Transverse colon (tissue), 4 donors: ENCODE measurements at regions not wholly inside any gene's neighbourhood (a gene's known extent, or its start where the extent isn't known, plus 50 kb on each side); places are given as distances from the start of the nearest gene placed in this dataset.

ENCODE experiments used
- DNase-seq: peaks from one replicate; pipeline ENCODE4 v3.0.0-alpha.2; 2019
- H3K27ac ChIP-seq, 4 donors: fragments of 200-600 bp; sonication (generic); 2 replicates each; pipeline ENCODE4 v1.5.1; 2016 to 2018; ENCODE audit warnings: inconsistent platforms in 4 of 4
- H3K27me3 ChIP-seq: fragments of 200-600 bp; sonication (generic); 2 replicates; pipeline ENCODE4 v1.5.1; 2017; ENCODE audit warnings: inconsistent platforms
- H3K36me3 ChIP-seq, 4 donors: fragments of 200-600 bp; sonication (generic); 2 replicates each; pipeline ENCODE4 v1.5.1; 2017 to 2019; ENCODE audit warnings: inconsistent platforms in 4 of 4
- H3K4me1 ChIP-seq, 4 donors: fragments of 200-600 bp; sonication (generic); 2 replicates each; pipeline ENCODE4 v1.5.1; 2017 to 2020; ENCODE audit warnings: inconsistent platforms in 4 of 4
- H3K4me3 ChIP-seq, 4 donors: fragments of 200-600 bp; sonication (generic); 1 replicate in 1 of 4; 2 replicates in 3 of 4; pipeline versions ENCODE4 v1.5.1 to v1.6.1; 2017 to 2019; ENCODE audit warnings: inconsistent platforms in 4 of 4
- H3K9me3 ChIP-seq, 2 donors: fragments of 200-600 bp; sonication (generic); 2 replicates each; pipeline ENCODE4 v1.5.1; 2017 to 2019; ENCODE audit warnings: inconsistent platforms in 2 of 2
- EP300 ChIP-seq: sonication (generic); formaldehyde crosslinking; IDR thresholded peaks from one replicate; pipeline ENCODE4 v1.6.1; 2017; ENCODE audit warnings: antibody characterized with exemption, low read depth
- POLR2A ChIP-seq: fragments of 450-650 bp; IDR thresholded peaks from one replicate; pipeline ENCODE4 v1.6.1; 2016; ENCODE audit warnings: antibody characterized with exemption, mild to moderate bottlenecking, moderate library complexity
- POLR2AphosphoS5 ChIP-seq, 3 donors: sonication (generic); formaldehyde crosslinking; IDR thresholded peaks; one replicate each; pipeline ENCODE4 v1.6.1; 2016; ENCODE audit warnings: antibody characterized with exemption in 3 of 3
- WGBS, 2 donors: methylation state at CpG; one replicate each; pipeline ENCODE4 v1.1.5; 2018; ENCODE audit warnings: low coverage in 1 of 2; 5-methylcytosine and 5-hydroxymethylcytosine counted together
- in situ Hi-C, 4 donors: fragments of 200-750 bp; cut with MboI; loops; one replicate each; pipeline versions ENCODE4 v1.15.0 to v1.15.1; 2017; ENCODE audit warnings: low sequenced_read_pairs in 3 of 4, low pct_ligation_motif_present in 1 of 4, low pct_unique_long_range_greater_than_20kb in 1 of 4
- intact Hi-C: fragments of 100-400 bp; cut with DNase I; formaldehyde crosslinking; loops from one replicate; pipeline ENCODE4 v1.15.1; 2023; ENCODE audit warnings: low total_unique reads
- TF ChIP-seq, protein P1 (sequence below), 5 experiments: fragments of 200-600 bp in 3 of 5; fragments of 450-650 bp in 2 of 5; sonication (generic) in 3 of 5; IDR thresholded peaks; 1 replicate in 2 of 5; 2 replicates in 3 of 5; pipeline ENCODE4 v1.5.1; 2016 to 2017; ENCODE audit warnings: antibody characterized with exemption in 5 of 5, inconsistent platforms in 3 of 5, mild to moderate bottlenecking in 2 of 5, moderate library complexity in 1 of 5

DNA sequence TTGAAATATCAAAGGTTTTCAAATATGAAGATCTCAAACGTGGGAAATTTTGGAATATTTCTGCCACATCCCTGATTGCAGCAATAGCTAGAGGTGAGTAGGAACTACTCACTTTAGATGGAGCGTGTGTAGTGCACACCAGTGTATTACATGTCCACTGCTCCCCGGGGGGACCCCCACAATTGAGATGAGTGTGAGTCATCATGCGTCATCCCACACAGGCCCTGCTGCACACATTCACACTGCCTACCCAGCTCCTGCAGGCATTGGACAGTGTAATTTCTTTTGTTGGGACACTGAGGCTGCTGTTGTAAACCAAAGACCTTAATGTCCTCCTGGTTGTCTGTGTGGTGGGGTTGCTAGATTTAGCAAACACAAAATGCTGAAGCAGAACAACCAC, 280.0 kb downstream of the GAS1 start:
- H3K27ac ChIP-seq, result no peak overlapping the region
- 50 to 79% methylated on average over 1 to 4 of the region's 4 CpGs for WGBS, 2 donors
- TF ChIP-seq POLR2A, result no peak
- TF ChIP-seq POLR2AphosphoS5 (IDR thresholded peaks at IDR 0.05), result no peak
- no peak for TF ChIP-seq EP300
- TF ChIP-seq, protein P1, sequence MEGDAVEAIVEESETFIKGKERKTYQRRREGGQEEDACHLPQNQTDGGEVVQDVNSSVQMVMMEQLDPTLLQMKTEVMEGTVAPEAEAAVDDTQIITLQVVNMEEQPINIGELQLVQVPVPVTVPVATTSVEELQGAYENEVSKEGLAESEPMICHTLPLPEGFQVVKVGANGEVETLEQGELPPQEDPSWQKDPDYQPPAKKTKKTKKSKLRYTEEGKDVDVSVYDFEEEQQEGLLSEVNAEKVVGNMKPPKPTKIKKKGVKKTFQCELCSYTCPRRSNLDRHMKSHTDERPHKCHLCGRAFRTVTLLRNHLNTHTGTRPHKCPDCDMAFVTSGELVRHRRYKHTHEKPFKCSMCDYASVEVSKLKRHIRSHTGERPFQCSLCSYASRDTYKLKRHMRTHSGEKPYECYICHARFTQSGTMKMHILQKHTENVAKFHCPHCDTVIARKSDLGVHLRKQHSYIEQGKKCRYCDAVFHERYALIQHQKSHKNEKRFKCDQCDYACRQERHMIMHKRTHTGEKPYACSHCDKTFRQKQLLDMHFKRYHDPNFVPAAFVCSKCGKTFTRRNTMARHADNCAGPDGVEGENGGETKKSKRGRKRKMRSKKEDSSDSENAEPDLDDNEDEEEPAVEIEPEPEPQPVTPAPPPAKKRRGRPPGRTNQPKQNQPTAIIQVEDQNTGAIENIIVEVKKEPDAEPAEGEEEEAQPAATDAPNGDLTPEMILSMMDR (IDR thresholded peaks at IDR 0.05), result no peak

DNA sequence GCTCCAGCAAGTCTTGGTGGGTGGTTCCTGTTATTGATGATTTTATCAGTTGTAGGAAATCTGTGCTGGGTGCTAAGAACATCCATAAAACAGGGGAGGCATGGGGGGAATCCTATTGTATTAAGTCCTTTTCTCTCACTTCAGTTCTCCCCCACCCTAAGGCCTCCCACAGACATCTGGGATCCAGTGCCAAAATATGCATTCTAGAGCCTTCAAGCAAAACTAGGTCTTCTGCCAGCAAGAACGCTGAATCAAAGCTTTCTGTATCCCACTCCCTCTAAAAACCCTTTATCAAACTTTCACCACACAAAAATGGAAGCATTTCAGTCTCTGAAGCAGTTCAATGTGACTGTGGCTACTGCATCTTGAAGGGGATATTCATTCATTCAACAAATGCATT, 281.9 kb downstream of the GAS1 start:
- in situ Hi-C loops (no loop called here), intact Hi-C loops (no loop called here)
- 40 to 54% methylated on average over 1 of the region's 1 CpG for WGBS, 2 donors
- H3K36me3 ChIP-seq, result no peaks in the 10 kb centered on the region
- no peaks in the 10 kb centered on the region for H3K4me1 ChIP-seq
- no peak overlapping the region for H3K27ac ChIP-seq
- H3K27me3 ChIP-seq, result no peaks in the 10 kb centered on the region
- no peak for TF ChIP-seq POLR2AphosphoS5 (IDR thresholded peaks at IDR 0.05)
- no peak for TF ChIP-seq EP300
- TF ChIP-seq, protein P1 (IDR thresholded peaks at IDR 0.05), result no peak
- no peak for TF ChIP-seq POLR2A
- H3K9me3 ChIP-seq, result no peaks in the 10 kb centered on the region
- DNase-seq, result no peak
- no peak overlapping the region for H3K4me3 ChIP-seq

More for the DNA sequence above, 280.0 kb downstream of the GAS1 start:
- no peaks in the 10 kb centered on the region for H3K36me3 ChIP-seq
- intact Hi-C loops (no loop called here), in situ Hi-C loops (no loop called here)
- no peaks in the 10 kb centered on the region for H3K27me3 ChIP-seq
- H3K4me3 ChIP-seq, result no peak overlapping the region
- no peak for DNase-seq
- no peaks in the 10 kb centered on the region for H3K4me1 ChIP-seq
- no peaks in the 10 kb centered on the region for H3K9me3 ChIP-seq

DNA sequence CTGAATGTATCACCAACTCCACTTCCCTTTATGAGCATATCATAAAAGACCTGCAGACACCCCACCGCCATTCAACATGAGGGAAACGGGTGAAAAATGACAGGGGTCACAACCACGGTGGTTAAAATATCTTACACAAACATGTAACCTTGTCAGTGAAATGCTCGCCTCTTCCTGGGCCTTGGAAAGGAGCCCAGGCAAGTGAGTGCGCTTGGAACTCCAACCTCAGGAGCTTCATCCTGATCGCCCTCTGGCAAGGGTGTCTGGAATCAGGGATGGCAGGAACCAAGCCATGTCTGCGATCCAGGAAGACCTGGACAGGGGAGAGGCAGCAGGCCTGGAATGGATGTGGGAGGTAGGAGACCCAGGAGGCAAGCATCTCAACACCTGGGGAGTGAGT, 282.7 kb downstream of the GAS1 start:
- no peak overlapping the region for H3K4me3 ChIP-seq
- H3K9me3 ChIP-seq, result no peaks in the 10 kb centered on the region
- no peaks in the 10 kb centered on the region for H3K27me3 ChIP-seq
- no peaks in the 10 kb centered on the region for H3K4me1 ChIP-seq
- no peak overlapping the region for H3K27ac ChIP-seq
- intact Hi-C loops (no loop called here), in situ Hi-C loops (no loop called here)
- 17 to 61% methylated on average over 2 to 7 of the region's 7 CpGs for WGBS, 2 donors
- TF ChIP-seq EP300 (no peak), POLR2AphosphoS5 (IDR thresholded peaks at IDR 0.05) (no peak), POLR2A (no peak)
- TF ChIP-seq, protein P1 (IDR thresholded peaks at IDR 0.05), result no peak
- DNase-seq, result no peak
- no peaks in the 10 kb centered on the region for H3K36me3 ChIP-seq

DNA sequence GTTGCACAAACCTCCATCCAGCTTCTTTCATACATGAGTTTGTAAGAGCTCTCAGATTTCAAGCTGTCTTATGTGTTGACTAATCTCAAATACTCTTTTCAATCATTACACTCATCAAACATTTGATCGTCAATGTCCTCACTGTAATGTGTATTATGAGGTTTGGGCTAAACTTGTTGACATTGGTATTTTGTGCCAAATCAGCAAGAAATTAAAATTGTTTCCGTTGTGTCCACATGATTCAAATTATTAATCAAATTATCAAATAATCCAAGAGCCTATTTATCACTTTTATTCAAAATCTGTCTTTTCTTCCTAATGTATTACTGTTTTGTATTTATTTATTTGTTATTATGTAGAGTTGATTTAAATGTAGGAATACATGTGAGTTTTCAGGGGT, 283.4 kb downstream of the GAS1 start:
- no peaks in the 10 kb centered on the region for H3K27me3 ChIP-seq
- intact Hi-C loops (no loop called here), in situ Hi-C loops (no loop called here)
- no peak overlapping the region for H3K4me3 ChIP-seq
- WGBS, 2 donors, result 83% methylated on average over 2 of the region's 2 CpGs
- no peak for DNase-seq
- H3K27ac ChIP-seq, result no peak overlapping the region
- no peak for TF ChIP-seq POLR2AphosphoS5 (IDR thresholded peaks at IDR 0.05)
- TF ChIP-seq, protein P1 (IDR thresholded peaks at IDR 0.05), result no peak
- TF ChIP-seq POLR2A, result no peak
- TF ChIP-seq EP300, result no peak
- H3K4me1 ChIP-seq, result no peaks in the 10 kb centered on the region
- no peaks in the 10 kb centered on the region for H3K36me3 ChIP-seq
- H3K9me3 ChIP-seq, result no peaks in the 10 kb centered on the region
